MM.1S (cell line): ENCODE measurements at regions not wholly inside any gene's neighbourhood (a gene's known extent, or its start where the extent isn't known, plus 50 kb on each side); places are given as distances from the start of the nearest gene placed in this dataset.

Experiments used
- DNase-seq: peaks from one replicate; pipeline ENCODE4 v3.0.0-alpha.2; 2015
- H2AFZ ChIP-seq: fragments of 300-600 bp; sonication (generic); 2 replicates; pipeline ENCODE4 v1.6.0; 2016; ENCODE audit warnings: antibody characterized with exemption, low read length
- H3F3A ChIP-seq: fragments of 300-600 bp; sonication (generic); 2 replicates; pipeline ENCODE4 v1.6.1; 2016; ENCODE audit warnings: mild to moderate bottlenecking, antibody characterized with exemption, low read length, moderate library complexity, mixed read lengths; ENCODE audit not compliant: insufficient read depth
- H3K27ac ChIP-seq: fragments of 300-600 bp; sonication (generic); 2 replicates; pipeline ENCODE4 v1.5.1; 2016; ENCODE audit warnings: mild to moderate bottlenecking, low read length
- H3K27me3 ChIP-seq: fragments of 300-600 bp; sonication (generic); replicated peaks from 2 replicates; pipeline ENCODE4 v1.6.0; 2016; ENCODE audit warnings: low read length; ENCODE audit not compliant: insufficient read depth
- H3K36me3 ChIP-seq: fragments of 300-600 bp; sonication (generic); replicated peaks from 2 replicates; pipeline ENCODE4 v1.6.1; 2016; ENCODE audit warnings: mild to moderate bottlenecking, low read length, mixed read lengths; ENCODE audit not compliant: insufficient read depth
- H3K4me1 ChIP-seq: fragments of 300-600 bp; sonication (generic); 2 replicates; pipeline ENCODE4 v1.6.1; 2016; ENCODE audit warnings: low read length, mixed read lengths
- H3K4me2 ChIP-seq: fragments of 300-600 bp; sonication (generic); 2 replicates; pipeline ENCODE4 v1.6.0; 2016; ENCODE audit warnings: low read depth, low read length
- H3K4me3 ChIP-seq: fragments of 300-600 bp; sonication (generic); 2 replicates; pipeline ENCODE4 v1.5.1; 2016; ENCODE audit warnings: low read length, mixed read lengths
- H3K79me2 ChIP-seq: fragments of 300-600 bp; sonication (generic); 2 replicates; pipeline ENCODE4 v1.6.1; 2016; ENCODE audit warnings: mixed run types, low read length, mixed read lengths
- H3K9ac ChIP-seq: fragments of 300-600 bp; sonication (generic); 2 replicates; pipeline ENCODE4 v1.6.1; 2016; ENCODE audit warnings: low read length, mixed read lengths
- H3K9me2 ChIP-seq: fragments of 300-600 bp; sonication (generic); replicated peaks from 2 replicates; pipeline ENCODE4 v1.6.1; 2016; ENCODE audit warnings: mild to moderate bottlenecking, low read length, mixed read lengths; ENCODE audit not compliant: insufficient read depth
- H3K9me3 ChIP-seq: fragments of 300-600 bp; sonication (generic); replicated peaks from 2 replicates; pipeline ENCODE4 v1.6.1; 2016; ENCODE audit warnings: mild to moderate bottlenecking, low read length, mixed read lengths; ENCODE audit not compliant: insufficient read depth
- H4K20me1 ChIP-seq: fragments of 300-600 bp; sonication (generic); 2 replicates; pipeline ENCODE4 v1.6.1; 2016; ENCODE audit warnings: mild to moderate bottlenecking, low read length, moderate library complexity, mixed read lengths; ENCODE audit not compliant: insufficient read depth
- EZH2 ChIP-seq: fragments of 300-600 bp; sonication (generic); optimal IDR thresholded peaks from 2 replicates; pipeline ENCODE3; 2017; ENCODE audit warnings: low read depth, mild to moderate bottlenecking, antibody characterized with exemption, low read length, mixed read lengths
- EZH2phosphoT487 ChIP-seq: fragments of 300-600 bp; sonication (generic); IDR thresholded peaks from 2 replicates; pipeline ENCODE4 v1.6.1; 2018; ENCODE audit warnings: antibody characterized with exemption, low read length
- TF ChIP-seq, protein P1 (sequence below): fragments of 300-600 bp; sonication (generic); IDR thresholded peaks from 2 replicates; pipeline ENCODE4 v1.5.1; 2016; ENCODE audit warnings: antibody characterized with exemption, low read length, mixed read lengths

- no peak for DNase-seq
- no peaks in the 10 kb centered on the region for H3K9me2 ChIP-seq
- no peak overlapping the region for H3K4me2 ChIP-seq
- no peak overlapping the region for H3K9ac ChIP-seq
- no peak for TF ChIP-seq EZH2
- no peak for TF ChIP-seq EZH2phosphoT487
- TF ChIP-seq, protein P1, sequence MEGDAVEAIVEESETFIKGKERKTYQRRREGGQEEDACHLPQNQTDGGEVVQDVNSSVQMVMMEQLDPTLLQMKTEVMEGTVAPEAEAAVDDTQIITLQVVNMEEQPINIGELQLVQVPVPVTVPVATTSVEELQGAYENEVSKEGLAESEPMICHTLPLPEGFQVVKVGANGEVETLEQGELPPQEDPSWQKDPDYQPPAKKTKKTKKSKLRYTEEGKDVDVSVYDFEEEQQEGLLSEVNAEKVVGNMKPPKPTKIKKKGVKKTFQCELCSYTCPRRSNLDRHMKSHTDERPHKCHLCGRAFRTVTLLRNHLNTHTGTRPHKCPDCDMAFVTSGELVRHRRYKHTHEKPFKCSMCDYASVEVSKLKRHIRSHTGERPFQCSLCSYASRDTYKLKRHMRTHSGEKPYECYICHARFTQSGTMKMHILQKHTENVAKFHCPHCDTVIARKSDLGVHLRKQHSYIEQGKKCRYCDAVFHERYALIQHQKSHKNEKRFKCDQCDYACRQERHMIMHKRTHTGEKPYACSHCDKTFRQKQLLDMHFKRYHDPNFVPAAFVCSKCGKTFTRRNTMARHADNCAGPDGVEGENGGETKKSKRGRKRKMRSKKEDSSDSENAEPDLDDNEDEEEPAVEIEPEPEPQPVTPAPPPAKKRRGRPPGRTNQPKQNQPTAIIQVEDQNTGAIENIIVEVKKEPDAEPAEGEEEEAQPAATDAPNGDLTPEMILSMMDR = no peak
- H3F3A ChIP-seq = no peaks in the 10 kb centered on the region
- H3K4me3 ChIP-seq = no peak overlapping the region
- H3K9me3 ChIP-seq = no peaks in the 10 kb centered on the region
- no peak overlapping the region for H2AFZ ChIP-seq
- no peaks in the 10 kb centered on the region for H3K4me1 ChIP-seq
- no peak overlapping the region for H3K27ac ChIP-seq
- no peaks in the 10 kb centered on the region for H4K20me1 ChIP-seq
- H3K79me2 ChIP-seq = no peaks in the 10 kb centered on the region
- no peaks in the 10 kb centered on the region for H3K36me3 ChIP-seq
- H3K27me3 ChIP-seq = no peaks in the 10 kb centered on the region
Observed at GRCh38 chr2:205892251-205892655, 193.7 kb downstream of the INO80D start.

GRCh38 chr2:205889114-205889513 is 196.9 kb downstream of the INO80D start:
- DNase-seq = no peak
- Histone ChIP-seq H3K27ac (no peak overlapping the region), H3K4me2 (no peak overlapping the region), H3K9me2 (no peaks in the 10 kb centered on the region), H4K20me1 (no peaks in the 10 kb centered on the region), H3K9me3 (no peaks in the 10 kb centered on the region), H3K9ac (no peak overlapping the region), H3K27me3 (no peaks in the 10 kb centered on the region), H3K36me3 (no peaks in the 10 kb centered on the region), H3F3A (no peaks in the 10 kb centered on the region), H2AFZ (no peak overlapping the region), H3K4me3 (no peak overlapping the region), H3K79me2 (no peaks in the 10 kb centered on the region), H3K4me1 (no peaks in the 10 kb centered on the region)
- TF ChIP-seq, protein P1 = no peak
- TF ChIP-seq EZH2phosphoT487 (no peak), EZH2 (no peak)

DNA sequence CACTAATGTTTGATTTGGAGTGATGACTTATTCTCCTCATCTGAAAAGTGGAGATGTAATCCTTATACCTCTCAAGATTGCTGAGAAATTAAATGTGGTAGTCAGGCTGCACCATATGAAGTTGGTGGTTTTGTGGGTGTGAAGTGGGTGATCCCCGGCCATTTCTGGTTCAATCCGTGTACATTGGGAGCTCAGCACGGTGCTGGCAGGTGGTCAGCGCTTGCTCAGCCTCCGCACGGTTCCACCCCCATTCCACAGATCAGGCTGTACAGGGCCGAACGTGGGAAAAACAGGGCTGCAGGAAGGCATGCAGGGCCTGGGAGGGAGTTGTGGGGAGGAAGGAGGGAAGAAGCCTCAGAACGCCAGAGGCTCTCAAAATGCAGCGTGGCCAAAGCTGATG is 198.3 kb downstream of the INO80D start:
- no peak overlapping the region for H3K9ac ChIP-seq
- no peaks in the 10 kb centered on the region for H3K36me3 ChIP-seq
- no peaks in the 10 kb centered on the region for H3K9me2 ChIP-seq
- H3K9me3 ChIP-seq = no peaks in the 10 kb centered on the region
- H2AFZ ChIP-seq = no peak overlapping the region
- H3K79me2 ChIP-seq = no peaks in the 10 kb centered on the region
- H3K27me3 ChIP-seq = no peaks in the 10 kb centered on the region
- H3K4me1 ChIP-seq = no peaks in the 10 kb centered on the region
- H3K4me3 ChIP-seq = no peak overlapping the region
- no peak overlapping the region for H3K27ac ChIP-seq
- H3F3A ChIP-seq = no peaks in the 10 kb centered on the region
- TF ChIP-seq EZH2 (no peak), EZH2phosphoT487 (no peak)
- TF ChIP-seq, protein P1 = no peak
- no peak for DNase-seq
- no peaks in the 10 kb centered on the region for H4K20me1 ChIP-seq
- H3K4me2 ChIP-seq = no peak overlapping the region
